GM18508 (cell line): ENCODE measurements at regions not wholly inside any gene's neighbourhood (a gene's known extent, or its start where the extent isn't known, plus 50 kb on each side); places are given as distances from the start of the nearest gene placed in this dataset.

Experiments
- ATAC-seq: cut with Tn5 transposase; IDR thresholded peaks from one replicate; pipeline ENCODE4 v1.9.1; 2021; ENCODE audit warnings: moderate number of reproducible peaks; ENCODE audit not compliant: insufficient read depth, unreplicated experiment

GRCh38 chr5:105503950-105504349 lies 1941.4 kb upstream of the NUDT12 start:
- ATAC-seq, result no peak

GRCh38 chr5:105501315-105501714 lies 1938.7 kb upstream of the NUDT12 start:
- ATAC-seq, result no peak

DNA sequence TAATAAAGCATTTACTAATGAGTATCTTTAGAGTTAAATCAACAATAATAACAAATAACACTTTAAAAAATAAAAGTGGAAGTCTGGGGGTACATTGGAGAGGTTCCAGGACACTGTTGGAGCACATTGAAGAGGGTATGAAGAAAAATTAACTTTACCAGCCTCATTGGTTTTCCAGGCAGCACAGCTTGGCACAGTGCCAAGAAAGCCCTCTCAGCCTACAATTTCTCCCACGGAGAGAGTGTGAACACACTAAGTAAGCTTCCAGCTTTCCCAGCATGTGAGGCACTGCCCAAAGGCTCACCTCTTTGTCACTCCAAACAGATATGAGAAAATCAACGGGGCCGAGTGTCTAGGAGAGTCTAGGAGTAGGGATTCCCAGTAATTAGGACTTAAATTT lies 1912.8 kb upstream of the NUDT12 start:
- no peak for ATAC-seq

- ATAC-seq, result no peak
Observed at GRCh38 chr5:105462377-105462776, 1899.8 kb upstream of the NUDT12 start.

- ATAC-seq, result no peak
Observed at GRCh38 chr5:105460721-105461120, 1898.1 kb upstream of the NUDT12 start.

GRCh38 chr5:105453216-105453807 lies 1890.7 kb upstream of the NUDT12 start:
- no peak for ATAC-seq

DNA sequence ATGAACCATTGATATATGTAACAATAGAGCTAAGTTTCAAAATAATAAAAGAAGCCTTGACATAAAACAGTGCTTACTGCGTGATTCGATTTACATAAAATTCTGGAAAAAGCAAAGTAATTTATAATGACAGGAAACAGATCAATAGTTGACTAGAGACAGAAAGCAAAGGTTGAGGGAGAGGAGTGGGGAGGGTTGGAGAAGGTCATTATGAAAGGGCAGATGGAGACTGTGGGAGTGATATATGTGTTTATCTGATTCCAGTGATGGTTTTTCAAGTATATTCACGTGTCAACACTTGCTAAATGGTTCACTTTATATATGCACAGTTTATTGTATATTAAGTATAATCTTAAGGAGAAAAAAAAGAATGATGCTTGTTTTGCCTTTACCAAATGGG lies 1885.7 kb upstream of the NUDT12 start:
- ATAC-seq, result no peak

GRCh38 chr5:105430516-105430915 lies 1867.9 kb upstream of the NUDT12 start:
- no peak for ATAC-seq

- no peak for ATAC-seq
Observed at GRCh38 chr5:105428451-105429380, 1866.1 kb upstream of the NUDT12 start.

DNA sequence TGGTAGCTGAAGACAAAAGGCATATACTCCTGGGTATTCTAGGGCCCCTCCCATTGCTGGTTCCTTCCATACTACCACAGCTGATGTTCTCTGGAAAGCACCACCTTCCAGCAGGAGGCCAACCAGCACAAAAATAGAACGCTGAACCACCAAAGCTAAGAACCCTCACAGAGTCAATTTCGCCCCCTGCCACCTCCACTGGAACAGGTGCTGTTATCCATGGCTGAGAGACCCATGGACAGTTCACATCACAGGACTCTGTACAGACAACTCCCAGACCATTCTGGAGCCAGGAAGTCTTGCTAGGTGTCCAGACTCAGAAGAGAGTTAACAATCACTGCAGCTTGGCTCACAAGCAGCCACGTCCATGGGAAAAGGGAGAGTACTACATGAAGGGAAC lies 1851.5 kb upstream of the NUDT12 start:
- ATAC-seq, result no peak

DNA sequence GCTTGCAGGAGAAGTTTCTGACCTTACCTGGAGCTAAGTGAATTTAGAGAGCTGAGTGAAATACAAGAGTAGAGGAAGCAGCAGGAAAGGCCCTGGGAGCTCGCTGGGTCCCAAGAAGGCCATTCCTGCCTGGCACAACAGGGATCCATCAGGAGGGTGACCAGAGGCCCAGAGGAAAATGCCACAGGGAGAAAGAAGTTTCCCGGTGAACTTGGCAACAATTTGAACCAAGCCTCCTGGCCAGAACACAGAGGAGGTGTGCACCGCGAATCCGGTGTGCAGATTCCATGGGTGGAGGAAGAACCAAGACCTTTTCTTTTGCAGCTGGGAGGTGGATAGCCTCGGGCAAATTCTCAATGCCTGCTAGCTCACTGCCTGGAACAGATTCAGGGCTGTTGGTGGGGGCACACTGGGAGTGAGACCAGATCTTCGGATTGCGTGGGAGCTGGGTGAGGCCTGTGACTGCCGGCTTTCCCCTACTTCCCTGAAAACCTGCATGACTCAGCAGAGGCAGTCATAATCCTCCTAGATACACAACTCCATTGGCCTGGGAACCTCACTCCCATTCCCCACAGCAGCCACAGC lies 1850.9 kb upstream of the NUDT12 start:
- no peak for ATAC-seq

DNA sequence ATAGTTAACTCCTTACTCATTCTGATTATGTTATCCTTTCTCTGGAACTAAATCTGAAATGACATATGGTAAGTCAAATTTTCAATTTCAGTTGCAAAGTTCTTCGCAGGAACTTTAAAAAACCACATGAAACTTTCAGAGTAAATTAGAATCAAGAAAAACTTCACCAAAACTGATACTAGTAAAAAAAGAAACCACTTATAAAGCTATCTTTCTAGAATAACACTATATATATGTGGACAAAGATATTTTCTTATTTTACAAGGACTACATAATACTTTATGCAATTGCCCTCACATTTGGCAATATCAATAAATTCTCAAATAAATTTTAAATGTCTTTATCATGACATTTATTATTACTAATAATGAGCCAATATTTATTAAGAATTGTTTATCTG lies 1847.1 kb upstream of the NUDT12 start:
- no peak for ATAC-seq

DNA sequence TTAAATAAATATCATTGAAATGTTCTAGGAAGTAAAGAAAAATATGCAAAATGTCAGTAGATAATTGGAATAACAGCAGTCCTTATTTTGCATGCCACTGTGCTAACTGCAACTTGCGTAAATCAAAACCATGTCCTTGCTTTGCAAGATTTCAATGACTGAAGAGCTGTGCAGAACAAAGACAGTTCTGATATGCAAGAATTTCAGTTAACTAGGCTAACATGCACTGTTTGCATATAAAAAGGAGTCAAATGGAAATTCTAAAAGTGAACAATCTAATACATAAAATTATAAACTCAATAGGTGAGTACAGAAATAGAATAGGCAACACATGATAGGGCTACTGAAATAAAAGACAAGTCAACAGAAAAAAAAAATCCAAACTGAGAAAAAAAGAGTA lies 1844.6 kb upstream of the NUDT12 start:
- no peak for ATAC-seq

- no peak for ATAC-seq
Observed at GRCh38 chr5:105397749-105398148, 1835.2 kb upstream of the NUDT12 start.

DNA sequence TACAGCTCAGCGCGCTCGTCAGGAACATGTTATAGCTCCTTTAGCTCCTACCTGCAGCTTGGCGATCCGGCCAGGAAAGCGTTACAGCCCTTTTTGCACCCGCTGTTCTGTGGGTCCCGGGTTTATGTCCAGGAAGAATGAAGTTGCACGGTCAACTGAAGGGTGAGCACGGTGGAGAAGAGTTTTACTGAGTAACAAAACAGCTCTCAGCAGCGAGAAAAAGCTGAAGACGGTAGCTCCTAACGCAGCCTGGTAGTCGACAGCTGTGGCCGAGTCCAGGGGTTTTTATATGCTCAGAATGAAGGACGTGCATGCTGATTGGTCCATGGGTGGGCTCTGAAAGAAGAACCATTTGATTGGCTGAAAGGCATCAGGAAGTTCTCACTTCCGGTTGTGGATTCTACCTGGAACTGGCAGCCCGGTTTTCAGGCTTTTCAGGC lies 1830.1 kb upstream of the NUDT12 start:
- ATAC-seq, result no peak

DNA sequence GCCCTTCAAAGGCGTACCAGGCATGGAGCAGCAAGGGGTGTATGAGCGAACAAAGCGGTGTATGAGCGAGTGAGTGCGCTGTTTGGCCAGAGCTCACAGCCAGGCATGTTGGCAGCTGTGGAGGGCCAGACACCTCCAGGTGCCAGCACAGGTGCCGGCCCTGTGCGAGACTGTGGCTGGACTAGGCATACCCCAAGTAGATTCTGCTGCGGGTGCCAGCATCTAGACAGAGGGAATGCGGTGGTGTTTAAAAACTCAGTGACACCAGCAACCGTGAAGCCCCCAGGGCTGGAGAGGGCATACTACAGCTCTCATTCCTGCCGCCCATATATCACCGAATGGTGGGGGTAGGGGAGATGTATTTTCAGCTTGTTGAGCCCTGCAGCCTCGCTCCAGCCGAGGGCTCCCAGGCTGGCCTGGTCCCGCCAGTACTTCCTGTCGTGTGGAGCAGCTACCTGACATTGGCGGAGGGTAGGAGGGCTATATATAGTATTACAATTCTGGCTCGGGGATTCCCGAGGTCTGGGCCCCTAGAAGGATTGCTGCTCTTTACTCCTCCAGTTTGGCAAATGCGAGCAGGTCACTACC lies 1829.6 kb upstream of the NUDT12 start:
- no peak for ATAC-seq

GRCh38 chr5:105380126-105380525 lies 1817.5 kb upstream of the NUDT12 start:
- ATAC-seq, result no peak

- ATAC-seq, result no peak
Observed at GRCh38 chr5:105371169-105371568, 1808.6 kb upstream of the NUDT12 start.

GRCh38 chr5:105350486-105351140 lies 1788.0 kb upstream of the NUDT12 start:
- ATAC-seq, result no peak

- ATAC-seq, result no peak
Observed at GRCh38 chr5:105331558-105331957, 1769.0 kb upstream of the NUDT12 start.

- no peak for ATAC-seq
Observed at GRCh38 chr5:105330185-105330584, 1767.6 kb upstream of the NUDT12 start.
